Endothelial cell (in vitro differentiated cells): ENCODE measurements at regions not wholly inside any gene's neighbourhood (a gene's known extent, or its start where the extent isn't known, plus 50 kb on each side); places are given as distances from the start of the nearest gene placed in this dataset.

ENCODE experiments used
- DNase-seq: peaks from one replicate; pipeline ENCODE4 v3.0.0; 2021; ENCODE audit warnings: low spot score
- H3K27ac Mint-ChIP-seq: one replicate; pipeline ENCODE4 v1.8.0; 2021; ENCODE audit warnings: mixed read lengths, inconsistent platforms; ENCODE audit not compliant: unreplicated experiment
- H3K27me3 Mint-ChIP-seq: one replicate; pipeline ENCODE4 v1.8.0; 2021; ENCODE audit warnings: mild to moderate bottlenecking, moderate library complexity, mixed read lengths, inconsistent platforms; ENCODE audit not compliant: unreplicated experiment
- H3K36me3 Mint-ChIP-seq: one replicate; pipeline ENCODE4 v1.8.0; 2021; ENCODE audit warnings: mild to moderate bottlenecking, low read depth, mixed read lengths, inconsistent platforms; ENCODE audit not compliant: unreplicated experiment
- H3K4me1 Mint-ChIP-seq: one replicate; pipeline ENCODE4 v1.8.0; 2021; ENCODE audit warnings: mild to moderate bottlenecking, mixed read lengths, inconsistent platforms; ENCODE audit not compliant: unreplicated experiment
- H3K4me3 Mint-ChIP-seq: one replicate; pipeline ENCODE4 v1.8.0; 2021; ENCODE audit warnings: mild to moderate bottlenecking, mixed read lengths, inconsistent platforms; ENCODE audit not compliant: unreplicated experiment
- H3K9me3 Mint-ChIP-seq: one replicate; pipeline ENCODE4 v1.8.0; 2021; ENCODE audit warnings: mixed read lengths, inconsistent platforms; ENCODE audit not compliant: unreplicated experiment
- CTCF ChIP-seq: fragments of 200-600 bp; sonication (generic); IDR thresholded peaks from one replicate; pipeline ENCODE4 v1.5.0; 2021; ENCODE audit warnings: antibody characterized with exemption; ENCODE audit not compliant: unreplicated experiment

- Mint-ChIP-seq H3K27ac (no peak overlapping the region), H3K4me1 (peaks cover 36% of the 10 kb centered on the region), H3K9me3 (no peaks in the 10 kb centered on the region), H3K4me3 (no peak overlapping the region), H3K36me3 (no peaks in the 10 kb centered on the region), H3K27me3 (no peaks in the 10 kb centered on the region)
- TF ChIP-seq CTCF, result no peak
- DNase-seq, result no peak
These were observed 108.2 kb upstream of the DMAC1 start for GRCh38 chr9:7907551-7908337.

- H3K4me3 Mint-ChIP-seq, result no peak overlapping the region
- peaks cover 36% of the 10 kb centered on the region for H3K4me1 Mint-ChIP-seq
- peak overlapping the region; percentile 19 for H3K27ac Mint-ChIP-seq
- no peaks in the 10 kb centered on the region for H3K36me3 Mint-ChIP-seq
- TF ChIP-seq CTCF, result no peak
- no peaks in the 10 kb centered on the region for H3K9me3 Mint-ChIP-seq
- H3K27me3 Mint-ChIP-seq, result no peaks in the 10 kb centered on the region
- DNase-seq, result no peak
These were observed 107.4 kb upstream of the DMAC1 start for GRCh38 chr9:7906783-7907550.

GRCh38 chr9:7901621-7902020, 102.0 kb upstream of the DMAC1 start:
- H3K4me1 Mint-ChIP-seq, result peaks cover 6% of the 10 kb centered on the region
- TF ChIP-seq CTCF, result no peak
- no peak for DNase-seq
- H3K4me3 Mint-ChIP-seq, result no peak overlapping the region
- no peaks in the 10 kb centered on the region for H3K9me3 Mint-ChIP-seq
- no peaks in the 10 kb centered on the region for H3K36me3 Mint-ChIP-seq
- H3K27ac Mint-ChIP-seq, result no peak overlapping the region
- H3K27me3 Mint-ChIP-seq, result no peaks in the 10 kb centered on the region

- TF ChIP-seq CTCF, result no peak
- no peaks in the 10 kb centered on the region for H3K9me3 Mint-ChIP-seq
These were observed 101.0 kb upstream of the DMAC1 start for GRCh38 chr9:7900541-7900940.

GRCh38 chr9:7899753-7900152, 100.2 kb upstream of the DMAC1 start:
- Mint-ChIP-seq H3K27ac (no peak overlapping the region), H3K4me3 (no peak overlapping the region), H3K4me1 (no peaks in the 10 kb centered on the region)

More at GRCh38 chr9:7900541-7900940, 101.0 kb upstream of the DMAC1 start:
- H3K4me1 Mint-ChIP-seq, result no peaks in the 10 kb centered on the region
- no peaks in the 10 kb centered on the region for H3K36me3 Mint-ChIP-seq
- H3K27me3 Mint-ChIP-seq, result no peaks in the 10 kb centered on the region
- H3K4me3 Mint-ChIP-seq, result no peak overlapping the region
- DNase-seq, result no peak
- H3K27ac Mint-ChIP-seq, result no peak overlapping the region

More at GRCh38 chr9:7899753-7900152, 100.2 kb upstream of the DMAC1 start:
- no peaks in the 10 kb centered on the region for H3K9me3 Mint-ChIP-seq
- H3K36me3 Mint-ChIP-seq, result no peaks in the 10 kb centered on the region
- H3K27me3 Mint-ChIP-seq, result no peaks in the 10 kb centered on the region
- no peak for DNase-seq
- TF ChIP-seq CTCF, result no peak
